Sigmoid colon (tissue), 6 donors: ENCODE measurements at regions not wholly inside any gene's neighbourhood (a gene's known extent, or its start where the extent isn't known, plus 50 kb on each side); places are given as distances from the start of the nearest gene placed in this dataset.

ENCODE experiments used
- DNase-seq: peaks from one replicate; pipeline ENCODE4 v3.0.0-alpha.2; 2019
- H3K27ac ChIP-seq, 4 donors: fragments of 200-600 bp; sonication (generic); one replicate each; pipeline ENCODE4 v1.5.1; 2016 to 2019; ENCODE audit warnings: mild to moderate bottlenecking in 1 of 4
- H3K27me3 ChIP-seq, 3 donors: fragments of 200-600 bp; sonication (generic); one replicate each; pipeline ENCODE4 v1.5.1; 2019; ENCODE audit warnings: mild to moderate bottlenecking in 1 of 3
- H3K36me3 ChIP-seq, 4 donors: fragments of 200-600 bp; sonication (generic); one replicate each; pipeline ENCODE4 v1.5.1; 2016 to 2019
- H3K4me1 ChIP-seq, 4 donors: fragments of 200-600 bp; sonication (generic); one replicate each; pipeline ENCODE4 v1.5.1; 2017 to 2019
- H3K4me3 ChIP-seq, 4 donors: fragments of 200-600 bp; sonication (generic); one replicate each; pipeline ENCODE4 v1.5.1; 2017 to 2019; ENCODE audit warnings: mild to moderate bottlenecking in 2 of 4, moderate library complexity in 1 of 4
- H3K9me3 ChIP-seq, 4 donors: fragments of 200-600 bp in 3 of 4; sonication (generic) in 3 of 4; one replicate each; pipeline versions ENCODE4 v1.5.1 to v1.6.1; 2013 to 2019
- CTCF ChIP-seq, 4 experiments: fragments of 450-650 bp in 3 of 4; fragments of 200-600 bp in 1 of 4; IDR thresholded peaks; one replicate each; pipeline ENCODE4 v1.5.1; 2016 to 2019; ENCODE audit warnings: antibody characterized with exemption in 4 of 4, mild to moderate bottlenecking in 3 of 4, moderate library complexity in 2 of 4
- EP300 ChIP-seq, 4 donors: sonication (generic); formaldehyde crosslinking; IDR thresholded peaks; one replicate each; pipeline ENCODE4 v1.6.1; 2017; ENCODE audit warnings: antibody characterized with exemption in 4 of 4
- POLR2A ChIP-seq, 2 donors: fragments of 450-650 bp; IDR thresholded peaks; one replicate each; pipeline ENCODE4 v1.6.1; 2016; ENCODE audit warnings: antibody characterized with exemption in 2 of 2, mild to moderate bottlenecking in 2 of 2, moderate library complexity in 2 of 2
- POLR2AphosphoS5 ChIP-seq, 4 donors: sonication (generic); formaldehyde crosslinking; IDR thresholded peaks; one replicate each; pipeline ENCODE4 v1.6.1; 2017; ENCODE audit warnings: antibody characterized with exemption in 4 of 4
- WGBS, 2 donors: extraction: QIAGEN DNeasy Blood & Tissue Kit; methylation state at CpG; one replicate each; pipeline ENCODE4 v1.1.7; 2013; 5-methylcytosine and 5-hydroxymethylcytosine counted together
- intact Hi-C: fragments of 100-400 bp; cut with DNase I; formaldehyde crosslinking; loops from one replicate; pipeline ENCODE4 v1.15.1; 2023
- donor health status: healthy with polysubstance abuse.
- donor health status: healthy.

GRCh38 chr2:20511130-20511529 lies 64.3 kb downstream of the RHOB start:
- Histone ChIP-seq H3K27me3 (no peaks in the 10 kb centered on the region), H3K4me3 (no peak overlapping the region), H3K9me3 (no peaks in the 10 kb centered on the region), H3K36me3 (no peaks in the 10 kb centered on the region), H3K27ac (no peak overlapping the region), H3K4me1 (peaks cover 0 to 29% (median 14%) of the 10 kb centered on the region in 4 donors)
- WGBS, 2 donors = 91 to 95% methylated on average over 5 of the region's 5 CpGs
- no peak for DNase-seq
- intact Hi-C loops = no loop called here
- TF ChIP-seq POLR2AphosphoS5 (IDR thresholded peaks at IDR 0.05) = no peak
- TF ChIP-seq POLR2A (IDR thresholded peaks at IDR 0.05) = no peak
- no peak for TF ChIP-seq CTCF (IDR thresholded peaks at IDR 0.05)
- no peak for TF ChIP-seq EP300 (IDR thresholded peaks at IDR 0.05)

GRCh38 chr2:20512061-20512605 lies 65.3 kb downstream of the RHOB start:
- no peak for TF ChIP-seq POLR2A (IDR thresholded peaks at IDR 0.05)
- no peak for TF ChIP-seq CTCF (IDR thresholded peaks at IDR 0.05)
- no peak for TF ChIP-seq POLR2AphosphoS5 (IDR thresholded peaks at IDR 0.05)
- no peak for TF ChIP-seq EP300 (IDR thresholded peaks at IDR 0.05)
- no peak overlapping the region for H3K27ac ChIP-seq
- no peaks in the 10 kb centered on the region for H3K9me3 ChIP-seq
- WGBS, 2 donors = 94 to 96% methylated on average over 11 of the region's 11 CpGs
- DNase-seq = peak; percentile 48
- peaks cover 0 to 27% (median 15%) of the 10 kb centered on the region in 4 donors for H3K4me1 ChIP-seq
- H3K36me3 ChIP-seq = no peaks in the 10 kb centered on the region
- no peaks in the 10 kb centered on the region for H3K27me3 ChIP-seq
- no peak overlapping the region for H3K4me3 ChIP-seq
- intact Hi-C loops = no loop called here

GRCh38 chr2:20513946-20514345 lies 67.1 kb downstream of the RHOB start:
- peaks cover 0 to 24% (median 8%) of the 10 kb centered on the region in 4 donors for H3K4me1 ChIP-seq
- WGBS, 2 donors = 90% methylated on average over 7 of the region's 7 CpGs
- H3K27ac ChIP-seq = no peak overlapping the region
- TF ChIP-seq POLR2AphosphoS5 (IDR thresholded peaks at IDR 0.05) (no peak), POLR2A (IDR thresholded peaks at IDR 0.05) (no peak), EP300 (IDR thresholded peaks at IDR 0.05) (no peak), CTCF (IDR thresholded peaks at IDR 0.05) (no peak)
- intact Hi-C loops = no loop called here
- H3K4me3 ChIP-seq = no peak overlapping the region
- no peaks in the 10 kb centered on the region for H3K9me3 ChIP-seq
- DNase-seq = peak; percentile 44
- no peaks in the 10 kb centered on the region for H3K27me3 ChIP-seq
- H3K36me3 ChIP-seq = no peaks in the 10 kb centered on the region

- DNase-seq = peak; percentile 75
- intact Hi-C loops = no loop called here
- Histone ChIP-seq H3K9me3 (no peaks in the 10 kb centered on the region), H3K4me1 (peaks cover 0 to 24% (median 8%) of the 10 kb centered on the region in 4 donors), H3K27ac (peak overlapping the region; percentile 2 to 68 (median 54)), H3K4me3 (no peak overlapping the region), H3K36me3 (no peaks in the 10 kb centered on the region), H3K27me3 (no peaks in the 10 kb centered on the region)
- TF ChIP-seq CTCF (IDR thresholded peaks at IDR 0.05) (no peak), EP300 (IDR thresholded peaks at IDR 0.05) (peak in 2 of 4 donors; percentile 41 to 49), POLR2AphosphoS5 (IDR thresholded peaks at IDR 0.05) (peak in 3 of 4 donors; percentile 20 to 60 (median 37)), POLR2A (IDR thresholded peaks at IDR 0.05) (no peak)
- WGBS, 2 donors = 87 to 88% methylated on average over 8 of the region's 8 CpGs
These were observed 67.9 kb downstream of the RHOB start for GRCh38 chr2:20514596-20515269.
